ENCODE measurements at regions not wholly inside any gene's neighbourhood (a gene's known extent, or its start where the extent isn't known, plus 50 kb on each side); places are given as distances from the start of the nearest gene placed in this dataset.

- no peak for DNase-seq
These were observed 673.8 kb upstream of the FANCL start for GRCh38 chr2:58914733-58915505.

DNA sequence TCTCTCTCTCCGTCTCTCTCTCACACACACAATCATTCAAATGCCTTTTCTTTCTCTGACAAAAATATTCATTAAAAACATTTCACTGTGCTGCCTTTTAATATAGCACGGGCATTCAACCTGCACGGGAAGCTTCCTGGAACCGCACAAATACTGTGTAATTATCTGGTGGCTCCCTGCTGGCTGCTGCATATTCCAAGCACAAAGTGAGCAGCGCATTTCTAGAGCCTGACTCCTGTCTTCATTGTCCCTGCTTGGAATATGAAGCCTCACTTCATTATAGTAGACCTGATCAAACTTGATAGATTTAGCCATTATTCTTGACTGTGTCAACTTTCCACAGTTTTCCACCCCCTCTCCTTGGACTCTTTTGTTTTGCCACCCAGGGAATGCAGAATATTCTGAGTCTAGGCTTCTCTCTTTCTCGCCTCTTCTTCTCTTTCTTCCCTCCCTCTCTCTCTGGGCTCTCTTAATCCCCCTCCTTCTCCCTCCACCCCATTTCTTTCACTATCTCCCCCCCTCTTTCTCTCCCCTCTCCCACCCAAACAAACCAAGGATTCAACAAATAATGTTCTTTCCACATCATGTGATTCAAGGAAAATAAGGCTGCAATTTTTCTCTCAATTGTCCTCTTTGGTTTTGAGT is 672.1 kb upstream of the FANCL start:
- DNase-seq, result no peak

DNA sequence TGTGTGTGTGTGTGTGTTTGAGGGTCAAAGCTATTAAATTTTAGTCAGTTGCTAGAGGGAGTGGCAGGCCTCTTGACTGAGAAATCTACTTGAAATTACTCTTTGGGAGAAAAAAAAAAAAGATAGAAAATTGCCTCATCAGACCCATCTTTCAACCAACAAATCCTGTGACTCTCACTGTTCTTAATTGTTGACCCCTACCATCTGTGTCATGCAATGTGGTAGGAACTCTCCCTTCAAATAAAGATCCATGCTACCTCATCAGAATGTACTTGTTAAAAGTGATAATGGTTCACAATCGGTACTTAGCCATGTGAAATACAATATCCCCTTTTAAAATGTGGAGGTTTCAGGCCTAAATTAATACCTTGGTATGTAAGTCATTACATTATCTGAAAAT is 670.8 kb upstream of the FANCL start:
- DNase-seq, result no peak

GRCh38 chr2:58908501-58909154 is 667.5 kb upstream of the FANCL start:
- DNase-seq, result no peak

GRCh38 chr2:58907644-58908043 is 666.5 kb upstream of the FANCL start:
- DNase-seq, result no peak

- no peak for DNase-seq
These were observed 665.0 kb upstream of the FANCL start for GRCh38 chr2:58906081-58906645.

DNA sequence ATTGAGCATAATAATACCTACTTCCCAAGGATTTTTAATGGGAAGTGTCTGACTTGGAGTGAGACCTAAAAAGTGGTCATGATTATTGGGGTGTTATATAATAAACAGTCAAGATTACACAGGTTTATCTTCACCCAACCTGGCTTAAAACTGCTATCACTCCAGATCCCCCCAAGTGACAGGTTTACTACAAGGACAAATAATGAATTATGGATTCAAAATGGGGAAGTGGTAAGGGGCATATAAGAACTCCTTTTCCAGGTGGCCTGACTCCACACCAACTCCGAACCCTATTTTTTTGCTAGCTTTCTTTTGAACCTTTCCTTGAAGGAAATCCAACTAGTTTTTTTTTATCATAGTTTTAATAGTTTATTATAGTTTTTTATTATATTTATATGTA is 663.0 kb upstream of the FANCL start:
- DNase-seq, result no peak

GRCh38 chr2:58903427-58903826 is 662.3 kb upstream of the FANCL start:
- no peak for DNase-seq

DNA sequence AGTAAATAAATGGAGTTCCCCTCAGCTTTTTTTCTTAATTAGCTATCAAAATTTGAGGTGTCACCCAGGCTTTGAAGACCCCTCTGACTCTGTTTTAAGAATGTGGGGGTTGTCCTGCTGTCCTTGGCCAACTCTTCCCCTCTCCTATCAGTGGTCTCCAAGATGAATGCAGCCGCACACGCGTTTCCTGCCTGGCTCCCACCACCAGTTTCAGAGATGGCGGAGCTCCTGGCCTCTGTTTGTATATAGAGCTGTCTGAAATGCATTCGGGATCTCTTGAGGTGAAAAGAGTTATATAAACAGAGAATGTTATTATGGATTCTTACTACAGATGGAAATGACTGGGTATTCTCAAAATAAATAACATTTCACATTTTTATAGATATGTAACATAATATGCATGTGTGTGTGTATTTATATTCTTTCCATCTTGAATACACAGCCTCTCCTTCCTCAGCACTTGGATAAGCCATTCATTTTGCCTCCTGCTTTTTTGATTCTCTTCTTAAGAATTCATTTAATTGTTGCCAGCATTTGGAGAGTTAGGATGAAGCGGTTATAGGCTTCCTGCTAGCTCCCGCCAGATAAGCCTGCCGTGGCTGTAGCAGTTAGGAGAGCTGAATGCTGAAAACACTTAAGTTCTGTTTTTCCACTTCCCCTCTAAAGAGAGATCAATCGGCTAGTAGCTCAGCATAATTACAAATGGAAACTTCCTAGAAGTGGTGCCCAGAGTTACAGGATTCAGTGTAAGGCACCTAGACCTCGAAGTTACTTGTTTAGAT is 659.3 kb upstream of the FANCL start:
- no peak for DNase-seq

DNA sequence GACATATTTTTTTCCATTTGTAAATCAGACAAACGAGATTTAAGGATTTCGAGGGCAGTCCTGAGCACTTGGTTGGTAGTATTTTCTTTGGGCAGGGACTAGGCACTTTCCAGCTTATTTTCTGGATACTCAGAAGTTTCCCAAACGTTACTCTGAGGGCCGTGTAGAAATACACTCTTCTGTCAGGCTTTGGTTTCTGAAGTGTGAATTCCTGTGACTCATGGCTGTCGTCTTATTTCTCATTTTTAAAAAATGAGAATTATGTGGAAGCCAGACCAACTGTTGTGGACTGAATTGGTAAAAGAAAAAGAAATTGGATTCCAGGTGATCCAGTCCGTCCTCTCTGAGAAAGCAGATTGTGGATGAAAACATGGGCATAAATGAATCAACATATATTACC is 658.6 kb upstream of the FANCL start:
- DNase-seq, result no peak

GRCh38 chr2:58896638-58897037 is 655.5 kb upstream of the FANCL start:
- no peak for DNase-seq

- no peak for DNase-seq
These were observed 654.7 kb upstream of the FANCL start for GRCh38 chr2:58895857-58896256.

- no peak for DNase-seq
These were observed 652.7 kb upstream of the FANCL start for GRCh38 chr2:58893656-58894351.

- DNase-seq, result no peak
These were observed 650.8 kb upstream of the FANCL start for GRCh38 chr2:58891828-58892377.

GRCh38 chr2:58890865-58891525 is 649.9 kb upstream of the FANCL start:
- DNase-seq, result no peak

GRCh38 chr2:58886009-58886408 is 644.9 kb upstream of the FANCL start:
- DNase-seq, result no peak

- DNase-seq, result no peak
These were observed 638.7 kb upstream of the FANCL start for GRCh38 chr2:58879834-58880233.

DNA sequence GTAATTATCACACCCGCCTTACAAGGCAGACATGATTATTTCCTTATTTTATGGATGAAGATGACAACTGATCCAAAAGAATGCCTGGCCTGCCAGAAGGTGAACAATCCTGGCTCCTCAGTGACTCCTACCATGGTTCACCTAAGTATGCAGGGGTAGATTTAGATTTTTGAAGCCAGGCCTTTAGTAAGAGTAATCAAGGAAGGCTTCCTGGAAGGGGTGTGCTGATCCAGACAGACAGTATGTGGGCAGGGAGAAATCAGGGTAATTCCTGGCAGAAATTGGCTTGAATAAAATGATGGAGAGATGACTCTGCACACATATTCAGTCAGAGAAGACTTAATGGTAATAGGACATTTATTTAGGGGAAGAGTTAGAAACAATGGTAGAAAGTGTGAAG is 637.7 kb upstream of the FANCL start:
- no peak for DNase-seq

DNA sequence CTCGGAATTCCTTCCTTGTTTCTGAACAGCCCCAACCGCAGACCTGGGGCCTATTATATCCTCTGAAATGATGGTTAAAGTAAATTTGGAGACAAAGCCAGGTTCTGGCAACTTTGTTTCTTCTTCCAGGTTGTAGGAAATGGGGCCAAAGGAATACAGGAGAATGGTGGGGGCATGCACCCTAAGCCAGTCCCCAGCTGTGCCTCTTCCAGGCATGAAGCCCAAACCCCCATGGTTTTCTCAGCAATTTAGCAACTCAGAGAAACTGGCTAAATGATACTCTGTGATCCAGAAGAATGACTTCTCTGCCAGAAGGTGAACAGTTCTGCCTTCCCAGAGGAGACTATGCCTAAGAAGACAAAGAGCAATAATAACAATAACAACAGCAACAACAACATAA is 635.0 kb upstream of the FANCL start:
- DNase-seq, result no peak

DNA sequence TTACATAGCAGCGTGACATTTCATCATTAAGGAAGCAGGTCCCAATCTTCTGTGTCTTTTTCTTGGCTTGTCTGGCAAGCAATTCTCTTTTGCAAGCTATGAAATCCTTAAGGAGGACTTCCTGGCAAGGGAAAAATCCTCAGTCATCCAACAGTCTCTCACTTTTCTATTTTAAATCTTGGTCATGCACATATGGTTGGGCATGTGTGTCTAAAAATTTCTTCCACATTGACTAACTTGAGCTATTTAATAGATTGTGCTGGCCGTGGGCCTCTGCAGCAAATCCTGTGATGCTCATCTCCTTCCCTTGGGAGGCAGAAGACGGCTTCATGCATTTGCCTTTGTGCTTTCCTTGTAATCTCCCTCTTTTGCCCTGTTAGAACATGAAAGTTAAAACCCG is 634.3 kb upstream of the FANCL start:
- DNase-seq, result no peak

DNA sequence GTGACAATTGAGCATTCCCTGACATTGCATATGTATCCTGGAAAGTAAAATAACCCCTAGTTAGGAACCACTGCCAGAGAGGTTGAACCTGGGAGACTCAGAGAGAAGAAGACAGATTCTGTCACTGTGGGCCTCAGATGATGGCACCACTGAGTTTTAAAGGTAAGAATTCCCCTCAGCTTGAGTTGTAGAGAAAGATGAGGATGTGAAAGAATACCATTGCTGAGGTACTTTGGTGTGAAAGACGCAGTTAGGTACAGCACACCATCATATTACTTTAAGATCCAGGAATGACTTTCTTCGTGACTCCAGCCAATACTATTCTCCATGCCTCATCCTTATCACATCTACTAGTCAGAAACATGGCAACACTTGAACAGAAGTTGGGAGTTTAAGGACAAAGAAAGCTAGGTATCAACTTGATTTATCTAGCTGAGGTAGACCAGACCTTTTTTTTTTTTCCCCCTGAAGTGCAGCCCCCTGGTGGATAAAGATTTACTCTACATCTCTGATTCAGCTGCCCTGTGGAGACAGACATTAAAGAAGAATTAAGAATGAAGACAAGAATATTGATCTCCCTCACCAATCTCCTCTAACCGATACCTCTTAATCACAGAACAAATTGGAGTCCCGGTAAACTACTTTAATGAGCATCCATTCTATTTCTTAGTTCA is 630.5 kb upstream of the FANCL start:
- no peak for DNase-seq
